CD14-positive monocyte (primary cell): ENCODE measurements at regions not wholly inside any gene's neighbourhood (a gene's known extent, or its start where the extent isn't known, plus 50 kb on each side); places are given as distances from the start of the nearest gene placed in this dataset.

Experiments used
- DNase-seq, 3 donors: peaks; one replicate each; pipeline ENCODE4 v3.0.0-alpha.2; 2011 to 2022
- H2AFZ ChIP-seq: 2 replicates; pipeline ENCODE4 v1.6.0; 2012; ENCODE audit warnings: mild to moderate bottlenecking, low read depth, low read length, inconsistent platforms; ENCODE audit not compliant: insufficient read depth, poor library complexity, severe bottlenecking
- H3K27ac ChIP-seq, 2 donors: 1 replicate in 1 of 2; 2 replicates in 1 of 2; pipeline ENCODE4 v1.5.1; 2012 to 2013; ENCODE audit warnings: low read length in 2 of 2, control low read depth in 1 of 2, inconsistent platforms in 1 of 2, low read depth in 1 of 2, mild to moderate bottlenecking in 1 of 2
- H3K27me3 ChIP-seq, 2 donors: one replicate each; pipeline versions ENCODE4 v1.6.0 to v1.6.1; 2011 to 2013; ENCODE audit warnings: low read length in 2 of 2; ENCODE audit not compliant: control insufficient read depth in 2 of 2, insufficient read depth in 2 of 2
- H3K36me3 ChIP-seq, 2 donors: replicated peaks in 1 of 2; 1 replicate in 1 of 2; 2 replicates in 1 of 2; pipeline versions ENCODE4 v1.5.1 to v1.6.1; 2012 to 2013; ENCODE audit warnings: low read length in 2 of 2, control low read depth in 1 of 2, inconsistent platforms in 1 of 2, mild to moderate bottlenecking in 1 of 2; ENCODE audit not compliant: insufficient read depth in 2 of 2, control insufficient read depth in 1 of 2
- H3K4me1 ChIP-seq, 2 donors: 1 replicate in 1 of 2; 2 replicates in 1 of 2; pipeline versions ENCODE4 v1.5.1 to v1.6.1; 2012 to 2013; ENCODE audit warnings: low read length in 2 of 2, control low read depth in 1 of 2, inconsistent platforms in 1 of 2, mild to moderate bottlenecking in 1 of 2, moderate library complexity in 1 of 2; ENCODE audit not compliant: insufficient read depth in 2 of 2, control insufficient read depth in 1 of 2
- H3K4me2 ChIP-seq: replicated peaks from 2 replicates; pipeline ENCODE3; 2012; ENCODE audit warnings: low read length, moderate library complexity, mild to moderate bottlenecking; ENCODE audit not compliant: poor library complexity, severe bottlenecking; ENCODE audit errors: extremely low read depth
- H3K4me3 ChIP-seq, 3 experiments: fragments of 200-600 bp in 1 of 3; sonication (generic) in 1 of 3; replicated peaks in 1 of 3; 1 replicate in 2 of 3; 2 replicates in 1 of 3; pipeline ENCODE4 v1.5.1; 2011 to 2013; ENCODE audit warnings: low read length in 3 of 3, mild to moderate bottlenecking in 3 of 3, control low read depth in 2 of 3, low read depth in 2 of 3, inconsistent platforms in 1 of 3, moderate library complexity in 1 of 3
- H3K79me2 ChIP-seq: 2 replicates; pipeline ENCODE4 v1.6.0; 2012; ENCODE audit warnings: mild to moderate bottlenecking, control low read depth, inconsistent platforms, low read length, moderate library complexity; ENCODE audit not compliant: insufficient read depth
- H3K9ac ChIP-seq: 2 replicates; pipeline ENCODE4 v1.6.0; 2017; ENCODE audit warnings: low read length, mild to moderate bottlenecking; ENCODE audit not compliant: insufficient read depth, poor library complexity, severe bottlenecking
- H3K9me3 ChIP-seq, 2 donors: replicated peaks in 1 of 2; 1 replicate in 1 of 2; 2 replicates in 1 of 2; pipeline versions ENCODE4 v1.5.1 to v1.6.1; 2012 to 2013; ENCODE audit warnings: low read length in 2 of 2, control low read depth in 1 of 2; ENCODE audit not compliant: control insufficient read depth in 1 of 2, insufficient read depth in 1 of 2
- H4K20me1 ChIP-seq: 2 replicates; pipeline ENCODE4 v1.6.0; 2012; ENCODE audit warnings: mild to moderate bottlenecking, low read length, control low read depth, moderate library complexity; ENCODE audit not compliant: insufficient read depth
- H3K27ac Mint-ChIP-seq, 7 donors: one replicate each; pipeline ENCODE4 v1.8.0; 2020; ENCODE audit warnings: mild to moderate bottlenecking in 7 of 7, mixed read lengths in 7 of 7, moderate library complexity in 6 of 7, inconsistent platforms in 2 of 7
- H3K27me3 Mint-ChIP-seq, 3 donors: one replicate each; pipeline ENCODE4 v1.8.0; 2021 to 2022; ENCODE audit warnings: low read depth in 3 of 3, mild to moderate bottlenecking in 3 of 3, mixed read lengths in 3 of 3, moderate library complexity in 3 of 3, inconsistent platforms in 1 of 3
- H3K36me3 Mint-ChIP-seq, 2 donors: one replicate each; pipeline ENCODE4 v1.8.0; 2020; ENCODE audit warnings: mixed read lengths in 2 of 2, inconsistent platforms in 1 of 2, mild to moderate bottlenecking in 1 of 2
- H3K4me1 Mint-ChIP-seq: one replicate; pipeline ENCODE4 v1.8.0; 2020; ENCODE audit warnings: mild to moderate bottlenecking, mixed read lengths
- H3K4me3 Mint-ChIP-seq, 2 donors: one replicate each; pipeline ENCODE4 v1.8.0; 2020; ENCODE audit warnings: mild to moderate bottlenecking in 2 of 2, mixed read lengths in 2 of 2, moderate library complexity in 1 of 2
- H3K9me3 Mint-ChIP-seq, 7 donors: one replicate each; pipeline ENCODE4 v1.8.0; 2020 to 2022; ENCODE audit warnings: mixed read lengths in 7 of 7, mild to moderate bottlenecking in 6 of 7, moderate library complexity in 6 of 7, inconsistent platforms in 2 of 7
- WGBS: methylation state at CpG from one replicate; pipeline ENCODE4 v1.1.5; 2013; ENCODE audit warnings: missing lambda C conversion rate; ENCODE audit not compliant: insufficient coverage; 5-methylcytosine and 5-hydroxymethylcytosine counted together
- intact Hi-C, 2 donors: fragments of 100-400 bp; cut with micrococcal nuclease; formaldehyde crosslinking; loops; one replicate each; pipeline versions ENCODE4 v1.15.0 to v1.15.1; 2023
- TF ChIP-seq, protein P1 (sequence below): fragments of 200-600 bp; IDR thresholded peaks from one replicate; pipeline ENCODE4 v1.8.0; 2022; ENCODE audit warnings: antibody characterized with exemption, mild to moderate bottlenecking

DNA sequence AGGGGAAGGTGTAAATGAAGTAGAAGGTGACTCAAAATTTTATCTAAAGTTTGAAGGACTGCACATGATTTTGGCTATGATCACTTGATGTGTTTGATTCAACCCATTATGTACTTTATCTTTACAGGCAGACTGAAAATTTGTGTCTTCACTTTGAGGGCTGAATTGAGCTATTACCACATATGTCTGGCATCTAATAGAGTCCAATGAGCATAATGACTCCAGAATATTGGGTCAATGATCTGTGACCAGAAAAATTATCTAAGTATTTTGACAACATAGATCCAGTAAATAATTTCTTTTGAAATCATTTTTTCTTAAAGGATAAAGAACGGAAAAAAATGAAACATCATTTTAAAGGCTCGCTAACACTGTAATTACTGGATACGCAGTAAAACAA lies 2810.0 kb downstream of the PCDH9 start:
- H3K4me2 ChIP-seq: no peak overlapping the region
- no peaks in the 10 kb centered on the region for H3K4me1 Mint-ChIP-seq
- no peaks in the 10 kb centered on the region for H3K4me1 ChIP-seq
- no peak overlapping the region for H3K4me3 ChIP-seq
- H3K27ac Mint-ChIP-seq: no peak overlapping the region
- H3K79me2 ChIP-seq: no peaks in the 10 kb centered on the region
- intact Hi-C loops: no loop called here
- no peaks in the 10 kb centered on the region for H3K27me3 ChIP-seq
- no CpG with 5 or more reads among the region's 3 CpGs for WGBS
- no peaks in the 10 kb centered on the region for H3K9me3 ChIP-seq
- no peaks in the 10 kb centered on the region for H3K27me3 Mint-ChIP-seq
- H3K4me3 Mint-ChIP-seq: no peak overlapping the region
- H4K20me1 ChIP-seq: no peaks in the 10 kb centered on the region
- no peaks in the 10 kb centered on the region for H3K36me3 ChIP-seq
- H2AFZ ChIP-seq: no peak overlapping the region
- no peak overlapping the region for H3K27ac ChIP-seq
- no peaks in the 10 kb centered on the region for H3K36me3 Mint-ChIP-seq
- peaks cover 0 to 4% (median 0%) of the 10 kb centered on the region in 7 donors for H3K9me3 Mint-ChIP-seq
- no peak for DNase-seq
- no peak overlapping the region for H3K9ac ChIP-seq
- TF ChIP-seq, protein P1, sequence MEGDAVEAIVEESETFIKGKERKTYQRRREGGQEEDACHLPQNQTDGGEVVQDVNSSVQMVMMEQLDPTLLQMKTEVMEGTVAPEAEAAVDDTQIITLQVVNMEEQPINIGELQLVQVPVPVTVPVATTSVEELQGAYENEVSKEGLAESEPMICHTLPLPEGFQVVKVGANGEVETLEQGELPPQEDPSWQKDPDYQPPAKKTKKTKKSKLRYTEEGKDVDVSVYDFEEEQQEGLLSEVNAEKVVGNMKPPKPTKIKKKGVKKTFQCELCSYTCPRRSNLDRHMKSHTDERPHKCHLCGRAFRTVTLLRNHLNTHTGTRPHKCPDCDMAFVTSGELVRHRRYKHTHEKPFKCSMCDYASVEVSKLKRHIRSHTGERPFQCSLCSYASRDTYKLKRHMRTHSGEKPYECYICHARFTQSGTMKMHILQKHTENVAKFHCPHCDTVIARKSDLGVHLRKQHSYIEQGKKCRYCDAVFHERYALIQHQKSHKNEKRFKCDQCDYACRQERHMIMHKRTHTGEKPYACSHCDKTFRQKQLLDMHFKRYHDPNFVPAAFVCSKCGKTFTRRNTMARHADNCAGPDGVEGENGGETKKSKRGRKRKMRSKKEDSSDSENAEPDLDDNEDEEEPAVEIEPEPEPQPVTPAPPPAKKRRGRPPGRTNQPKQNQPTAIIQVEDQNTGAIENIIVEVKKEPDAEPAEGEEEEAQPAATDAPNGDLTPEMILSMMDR: no peak

- TF ChIP-seq, protein P1: no peak
- Histone ChIP-seq H3K9ac (no peak overlapping the region), H3K27me3 (no peaks in the 10 kb centered on the region), H4K20me1 (no peaks in the 10 kb centered on the region), H3K36me3 (no peaks in the 10 kb centered on the region), H3K79me2 (no peaks in the 10 kb centered on the region), H3K4me1 (no peaks in the 10 kb centered on the region), H3K4me3 (no peak overlapping the region), H3K4me2 (no peak overlapping the region), H2AFZ (no peak overlapping the region), H3K27ac (no peak overlapping the region), H3K9me3 (no peaks in the 10 kb centered on the region)
- peaks cover 0 to 4% (median 0%) of the 10 kb centered on the region in 7 donors for H3K9me3 Mint-ChIP-seq
- H3K27me3 Mint-ChIP-seq: peaks cover 0 to 2% (median 0%) of the 10 kb centered on the region in 3 donors
- H3K4me3 Mint-ChIP-seq: no peak overlapping the region
- WGBS: no CpG with 5 or more reads among the region's 3 CpGs
- no peaks in the 10 kb centered on the region for H3K36me3 Mint-ChIP-seq
- no peak for DNase-seq
- H3K27ac Mint-ChIP-seq: no peak overlapping the region
- no peaks in the 10 kb centered on the region for H3K4me1 Mint-ChIP-seq
- intact Hi-C loops: no loop called here
These were observed 2812.6 kb downstream of the PCDH9 start for GRCh38 chr13:64417581-64417980.
